ENCODE measurements at regions not wholly inside any gene's neighbourhood (a gene's known extent, or its start where the extent isn't known, plus 50 kb on each side); places are given as distances from the start of the nearest gene placed in this dataset.

DNA sequence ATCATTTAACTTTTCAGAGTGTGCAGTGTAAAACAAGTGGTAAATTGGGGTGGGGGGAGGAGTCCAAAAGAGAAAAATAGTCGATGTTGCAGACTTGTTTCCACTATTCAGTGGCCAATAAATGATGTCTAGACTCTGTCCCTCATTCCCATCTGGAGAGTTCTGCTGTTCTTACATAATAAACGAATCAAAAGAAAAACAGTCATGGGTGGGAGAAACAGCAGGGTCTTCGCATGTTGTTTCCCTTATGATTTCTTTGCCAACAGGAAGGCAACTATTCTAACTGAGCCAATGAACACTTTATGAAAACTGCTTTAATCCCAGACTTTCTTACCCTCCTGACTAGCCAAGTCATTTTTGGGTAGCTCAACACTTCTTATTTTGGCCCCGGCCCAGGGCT, 615.5 kb downstream of the FGF9 start:
- Histone ChIP-seq H3K36me3 (ENCODE audit: control insufficient read depth in 1 of 2, insufficient read depth in 2 of 2, low read length in 2 of 2) (no peaks in the 10 kb centered on the region), H4K8ac (ENCODE audit: low read depth, low read length) (no peak overlapping the region), H2AK5ac (ENCODE audit: low read length) (no peak overlapping the region), H4K12ac (ENCODE audit: low read depth, low read length) (no peak overlapping the region), H3K27me3 (ENCODE audit: insufficient read depth, low read length) (no peaks in the 10 kb centered on the region), H2BK12ac (ENCODE audit: low read length) (no peak overlapping the region), H3K4me2 (ENCODE audit: low read length) (no peak overlapping the region), H2BK120ac (ENCODE audit: insufficient read depth, low read length, poor library complexity) (no peak overlapping the region), H3K14ac (ENCODE audit: low read length) (no peak overlapping the region), H3K79me2 (ENCODE audit: control insufficient read depth, insufficient read depth, low read length, poor library complexity) (no peaks in the 10 kb centered on the region), H3K4me1 (ENCODE audit: control insufficient read depth in 1 of 2, insufficient read depth in 2 of 2, low read length in 2 of 2) (peaks cover 0 to 2% of the 10 kb centered on the region in 2 experiments), H3K27ac (ENCODE audit: low read depth, low read length) (no peak overlapping the region), H2AFZ (ENCODE audit: insufficient read depth, low read length, poor library complexity) (no peak overlapping the region), H3K79me1 (ENCODE audit: low read length) (no peaks in the 10 kb centered on the region), H3K23ac (ENCODE audit: low read length) (no peak overlapping the region), H4K91ac (ENCODE audit: low read depth, low read length) (no peak overlapping the region), H3K9ac (ENCODE audit: low read length) (no peak overlapping the region), H3K9me3 (ENCODE audit: insufficient read depth, low read depth, low read length) (no peaks in the 10 kb centered on the region), H2BK5ac (ENCODE audit: low read depth, low read length, poor library complexity) (no peak overlapping the region), H3K18ac (ENCODE audit: low read length) (no peak overlapping the region), H3K4ac (ENCODE audit: low read depth, low read length) (no peak overlapping the region), H3K4me3 (ENCODE audit: low read depth, low read length) (no peak overlapping the region)
- no peak for DNase-seq
- no CpG with 5 or more reads among the region's 4 CpGs for WGBS (ENCODE audit: extremely low coverage, insufficient coverage, insufficient read length)

DNA sequence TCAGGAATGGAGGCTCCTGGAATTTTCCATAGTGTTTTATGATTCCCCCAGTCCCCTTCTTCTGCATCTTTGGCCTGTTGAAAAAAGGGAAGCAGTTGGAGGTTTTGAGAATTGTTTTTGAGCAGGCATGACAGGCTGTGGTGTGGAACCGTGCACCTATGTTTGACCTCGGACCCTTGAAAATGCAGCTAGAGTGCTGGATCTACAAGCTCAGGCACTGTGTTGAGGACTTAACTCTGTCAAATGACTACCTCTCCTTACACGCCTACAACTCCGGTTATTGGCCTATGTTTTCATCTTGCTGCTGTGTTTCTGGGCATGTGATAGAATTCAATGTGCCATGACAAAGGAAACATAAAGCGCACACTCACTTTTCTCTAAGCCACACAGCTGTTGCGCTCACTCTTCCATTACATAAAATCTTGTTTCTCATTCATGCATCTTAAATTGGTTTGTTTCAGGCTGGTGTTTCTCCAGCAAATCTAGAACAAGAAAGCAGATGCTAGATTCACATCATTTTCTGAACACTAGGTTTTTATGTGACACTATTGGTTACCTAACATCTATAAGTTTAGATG, 616.6 kb downstream of the FGF9 start:
- DNase-seq, result no peak
- Histone ChIP-seq H2BK5ac (ENCODE audit: low read depth, low read length, poor library complexity) (no peak overlapping the region), H3K4me3 (ENCODE audit: low read depth, low read length) (no peak overlapping the region), H2AK5ac (ENCODE audit: low read length) (no peak overlapping the region), H3K23ac (ENCODE audit: low read length) (no peak overlapping the region), H3K9ac (ENCODE audit: low read length) (no peak overlapping the region), H3K79me1 (ENCODE audit: low read length) (no peaks in the 10 kb centered on the region), H2BK120ac (ENCODE audit: insufficient read depth, low read length, poor library complexity) (no peak overlapping the region), H3K9me3 (ENCODE audit: insufficient read depth, low read depth, low read length) (no peaks in the 10 kb centered on the region), H3K27ac (ENCODE audit: low read depth, low read length) (no peak overlapping the region), H3K14ac (ENCODE audit: low read length) (no peak overlapping the region), H3K18ac (ENCODE audit: low read length) (no peak overlapping the region), H4K12ac (ENCODE audit: low read depth, low read length) (no peak overlapping the region), H4K8ac (ENCODE audit: low read depth, low read length) (no peak overlapping the region), H3K27me3 (ENCODE audit: insufficient read depth, low read length) (no peaks in the 10 kb centered on the region), H3K4me2 (ENCODE audit: low read length) (no peak overlapping the region), H3K4ac (ENCODE audit: low read depth, low read length) (no peak overlapping the region), H3K4me1 (ENCODE audit: control insufficient read depth in 1 of 2, insufficient read depth in 2 of 2, low read length in 2 of 2) (peaks cover 0 to 2% of the 10 kb centered on the region in 2 experiments), H2AFZ (ENCODE audit: insufficient read depth, low read length, poor library complexity) (no peak overlapping the region), H3K36me3 (ENCODE audit: control insufficient read depth in 1 of 2, insufficient read depth in 2 of 2, low read length in 2 of 2) (no peaks in the 10 kb centered on the region), H3K79me2 (ENCODE audit: control insufficient read depth, insufficient read depth, low read length, poor library complexity) (no peaks in the 10 kb centered on the region), H2BK12ac (ENCODE audit: low read length) (no peak overlapping the region), H4K91ac (ENCODE audit: low read depth, low read length) (no peak overlapping the region)
- WGBS (ENCODE audit: extremely low coverage, insufficient coverage, insufficient read length), result no CpG with 5 or more reads among the region's 6 CpGs

DNA sequence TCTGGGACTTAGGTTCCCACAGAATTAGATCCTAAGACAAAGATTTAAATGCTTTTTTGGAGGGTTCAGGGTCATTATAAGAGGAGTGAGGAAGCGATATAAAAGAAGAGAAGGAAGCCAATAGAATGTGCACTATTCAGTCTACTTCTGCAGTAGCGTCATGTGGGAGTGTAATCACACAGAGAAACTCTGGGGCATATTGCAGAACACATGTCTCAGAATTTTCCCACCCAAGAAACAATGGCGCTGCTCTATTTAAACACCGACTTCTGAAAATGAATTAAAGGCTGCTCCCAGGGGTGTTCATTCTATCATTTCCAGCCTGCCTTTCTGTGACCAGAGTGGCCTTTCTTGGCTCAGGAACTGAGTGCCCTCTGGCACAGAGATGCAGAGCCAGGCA, 617.6 kb downstream of the FGF9 start:
- no peaks in the 10 kb centered on the region for H3K9me3 ChIP-seq (ENCODE audit: insufficient read depth, low read depth, low read length)
- H2AFZ ChIP-seq (ENCODE audit: insufficient read depth, low read length, poor library complexity), result no peak overlapping the region
- H2BK12ac ChIP-seq (ENCODE audit: low read length), result no peak overlapping the region
- H3K4me1 ChIP-seq (ENCODE audit: control insufficient read depth in 1 of 2, insufficient read depth in 2 of 2, low read length in 2 of 2), result peaks cover 0 to 2% of the 10 kb centered on the region in 2 experiments
- DNase-seq, result no peak
- H3K18ac ChIP-seq (ENCODE audit: low read length), result no peak overlapping the region
- no peak overlapping the region for H4K12ac ChIP-seq (ENCODE audit: low read depth, low read length)
- no peak overlapping the region for H2BK120ac ChIP-seq (ENCODE audit: insufficient read depth, low read length, poor library complexity)
- H3K27me3 ChIP-seq (ENCODE audit: insufficient read depth, low read length), result no peaks in the 10 kb centered on the region
- H3K27ac ChIP-seq (ENCODE audit: low read depth, low read length), result no peak overlapping the region
- no peak overlapping the region for H4K8ac ChIP-seq (ENCODE audit: low read depth, low read length)
- no peaks in the 10 kb centered on the region for H3K36me3 ChIP-seq (ENCODE audit: control insufficient read depth in 1 of 2, insufficient read depth in 2 of 2, low read length in 2 of 2)
- no peak overlapping the region for H3K14ac ChIP-seq (ENCODE audit: low read length)
- H3K4me3 ChIP-seq (ENCODE audit: low read depth, low read length), result no peak overlapping the region
- H3K79me1 ChIP-seq (ENCODE audit: low read length), result no peaks in the 10 kb centered on the region
- no peak overlapping the region for H4K91ac ChIP-seq (ENCODE audit: low read depth, low read length)
- no peak overlapping the region for H3K9ac ChIP-seq (ENCODE audit: low read length)
- H3K23ac ChIP-seq (ENCODE audit: low read length), result no peak overlapping the region
- H2BK5ac ChIP-seq (ENCODE audit: low read depth, low read length, poor library complexity), result no peak overlapping the region
- no peak overlapping the region for H3K4me2 ChIP-seq (ENCODE audit: low read length)
- H3K4ac ChIP-seq (ENCODE audit: low read depth, low read length), result no peak overlapping the region
- H2AK5ac ChIP-seq (ENCODE audit: low read length), result no peak overlapping the region
- WGBS (ENCODE audit: extremely low coverage, insufficient coverage, insufficient read length), result no CpG with 5 or more reads among the region's 4 CpGs
- no peaks in the 10 kb centered on the region for H3K79me2 ChIP-seq (ENCODE audit: control insufficient read depth, insufficient read depth, low read length, poor library complexity)

DNA sequence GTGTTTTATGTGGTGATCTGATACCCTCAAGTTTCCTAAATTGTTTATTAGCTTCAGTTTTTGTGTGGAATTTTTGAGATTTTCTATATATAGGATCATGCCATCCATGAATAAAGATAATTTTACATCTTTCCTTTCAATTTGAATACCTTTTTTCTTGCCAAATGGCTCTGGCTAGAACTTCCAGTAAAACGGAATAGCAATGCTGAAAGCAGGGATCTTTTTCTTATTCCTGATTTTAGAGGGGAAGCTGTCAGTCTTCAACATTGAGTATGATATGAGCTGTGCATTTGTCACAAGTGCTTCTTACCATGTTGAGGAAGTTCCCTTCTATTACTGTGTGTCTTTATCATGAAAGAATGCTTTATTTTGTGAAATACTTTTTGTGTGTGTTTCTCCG, 618.8 kb downstream of the FGF9 start:
- H2BK5ac ChIP-seq (ENCODE audit: low read depth, low read length, poor library complexity), result no peak overlapping the region
- H3K36me3 ChIP-seq (ENCODE audit: control insufficient read depth in 1 of 2, insufficient read depth in 2 of 2, low read length in 2 of 2), result no peaks in the 10 kb centered on the region
- no peaks in the 10 kb centered on the region for H3K79me2 ChIP-seq (ENCODE audit: control insufficient read depth, insufficient read depth, low read length, poor library complexity)
- H4K12ac ChIP-seq (ENCODE audit: low read depth, low read length), result no peak overlapping the region
- H3K14ac ChIP-seq (ENCODE audit: low read length), result no peak overlapping the region
- no peak overlapping the region for H4K91ac ChIP-seq (ENCODE audit: low read depth, low read length)
- no peak for DNase-seq
- no peak overlapping the region for H3K23ac ChIP-seq (ENCODE audit: low read length)
- H2AFZ ChIP-seq (ENCODE audit: insufficient read depth, low read length, poor library complexity), result no peak overlapping the region
- H3K27me3 ChIP-seq (ENCODE audit: insufficient read depth, low read length), result no peaks in the 10 kb centered on the region
- H3K4me2 ChIP-seq (ENCODE audit: low read length), result no peak overlapping the region
- H2AK5ac ChIP-seq (ENCODE audit: low read length), result no peak overlapping the region
- H3K9me3 ChIP-seq (ENCODE audit: insufficient read depth, low read depth, low read length), result no peaks in the 10 kb centered on the region
- no peak overlapping the region for H3K4me3 ChIP-seq (ENCODE audit: low read depth, low read length)
- no peaks in the 10 kb centered on the region for H3K79me1 ChIP-seq (ENCODE audit: low read length)
- no peak overlapping the region for H3K27ac ChIP-seq (ENCODE audit: low read depth, low read length)
- H2BK12ac ChIP-seq (ENCODE audit: low read length), result no peak overlapping the region
- H3K18ac ChIP-seq (ENCODE audit: low read length), result no peak overlapping the region
- no peak overlapping the region for H2BK120ac ChIP-seq (ENCODE audit: insufficient read depth, low read length, poor library complexity)
- no peak overlapping the region for H3K4ac ChIP-seq (ENCODE audit: low read depth, low read length)
- no peak overlapping the region for H3K9ac ChIP-seq (ENCODE audit: low read length)
- peaks cover 0 to 2% of the 10 kb centered on the region in 2 experiments for H3K4me1 ChIP-seq (ENCODE audit: control insufficient read depth in 1 of 2, insufficient read depth in 2 of 2, low read length in 2 of 2)
- WGBS (ENCODE audit: extremely low coverage, insufficient coverage, insufficient read length), result no CpG with 5 or more reads among the region's 2 CpGs
- H4K8ac ChIP-seq (ENCODE audit: low read depth, low read length), result no peak overlapping the region
